Colonic mucosa (tissue), 4 donors: ENCODE measurements at regions not wholly inside any gene's neighbourhood (a gene's known extent, or its start where the extent isn't known, plus 50 kb on each side); places are given as distances from the start of the nearest gene placed in this dataset.

Experiments
- DNase-seq: peaks from one replicate; pipeline ENCODE4 v3.0.0-alpha.2; 2020
- H3K27ac ChIP-seq: fragments of 200-600 bp; one replicate; pipeline ENCODE4 v1.8.0; 2021
- H3K27me3 ChIP-seq: fragments of 200-600 bp; one replicate; pipeline ENCODE4 v1.8.0; 2021
- H3K36me3 ChIP-seq: fragments of 200-600 bp; one replicate; pipeline ENCODE4 v1.8.0; 2021
- H3K4me1 ChIP-seq: fragments of 200-600 bp; one replicate; pipeline ENCODE4 v1.8.0; 2021; ENCODE audit warnings: mild to moderate bottlenecking
- H3K4me3 ChIP-seq: fragments of 200-600 bp; one replicate; pipeline ENCODE4 v1.8.0; 2021
- H3K9ac ChIP-seq, 2 donors: one replicate each; pipeline ENCODE4 v1.7.0; 2013; ENCODE audit warnings: control low read depth in 2 of 2, low read depth in 2 of 2, low read length in 2 of 2
- H3K9me3 ChIP-seq: fragments of 200-600 bp; one replicate; pipeline ENCODE4 v1.8.0; 2021
- intact Hi-C: fragments of 100-400 bp; cut with DNase I; formaldehyde crosslinking; loops from one replicate; pipeline ENCODE4 v1.14.1; 2022
- TF ChIP-seq, protein P1 (sequence below): fragments of 200-600 bp; IDR thresholded peaks from one replicate; pipeline ENCODE4 v1.8.0; 2022; ENCODE audit warnings: antibody characterized with exemption, mild to moderate bottlenecking
- donor health status: healthy.
- donor health status: DM: no; HTN: no; CAD: no.
- donor health status: DM: no; HTN: no; CAD: no.

DNA sequence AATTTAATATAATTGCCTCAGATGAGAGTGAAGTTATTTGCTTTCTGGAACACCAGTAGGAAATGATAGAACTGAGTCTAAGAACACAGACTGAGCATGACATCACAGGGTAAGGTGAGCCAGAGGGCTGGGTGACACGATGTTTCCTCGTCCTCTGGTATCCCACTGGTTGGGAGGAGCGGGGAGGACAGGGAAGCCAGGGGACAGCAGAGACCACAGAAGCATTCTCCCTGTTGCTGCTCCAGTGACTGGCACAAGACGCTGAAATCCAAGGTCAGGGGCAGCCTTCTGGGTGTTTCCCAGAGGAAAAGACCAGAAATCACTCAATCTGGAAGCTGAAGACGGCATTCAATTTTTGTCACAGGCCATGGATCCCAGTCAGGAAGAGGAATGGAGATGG lies 363.4 kb upstream of the SOX11 start:
- TF ChIP-seq, protein P1, sequence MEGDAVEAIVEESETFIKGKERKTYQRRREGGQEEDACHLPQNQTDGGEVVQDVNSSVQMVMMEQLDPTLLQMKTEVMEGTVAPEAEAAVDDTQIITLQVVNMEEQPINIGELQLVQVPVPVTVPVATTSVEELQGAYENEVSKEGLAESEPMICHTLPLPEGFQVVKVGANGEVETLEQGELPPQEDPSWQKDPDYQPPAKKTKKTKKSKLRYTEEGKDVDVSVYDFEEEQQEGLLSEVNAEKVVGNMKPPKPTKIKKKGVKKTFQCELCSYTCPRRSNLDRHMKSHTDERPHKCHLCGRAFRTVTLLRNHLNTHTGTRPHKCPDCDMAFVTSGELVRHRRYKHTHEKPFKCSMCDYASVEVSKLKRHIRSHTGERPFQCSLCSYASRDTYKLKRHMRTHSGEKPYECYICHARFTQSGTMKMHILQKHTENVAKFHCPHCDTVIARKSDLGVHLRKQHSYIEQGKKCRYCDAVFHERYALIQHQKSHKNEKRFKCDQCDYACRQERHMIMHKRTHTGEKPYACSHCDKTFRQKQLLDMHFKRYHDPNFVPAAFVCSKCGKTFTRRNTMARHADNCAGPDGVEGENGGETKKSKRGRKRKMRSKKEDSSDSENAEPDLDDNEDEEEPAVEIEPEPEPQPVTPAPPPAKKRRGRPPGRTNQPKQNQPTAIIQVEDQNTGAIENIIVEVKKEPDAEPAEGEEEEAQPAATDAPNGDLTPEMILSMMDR: no peak
- no peaks in the 10 kb centered on the region for H3K9me3 ChIP-seq
- H3K4me1 ChIP-seq: no peaks in the 10 kb centered on the region
- H3K27me3 ChIP-seq: no peaks in the 10 kb centered on the region
- no peaks in the 10 kb centered on the region for H3K36me3 ChIP-seq
- no peak for DNase-seq
- no peak overlapping the region for H3K9ac ChIP-seq
- H3K27ac ChIP-seq: no peak overlapping the region
- intact Hi-C loops: no loop called here
- H3K4me3 ChIP-seq: no peak overlapping the region

DNA sequence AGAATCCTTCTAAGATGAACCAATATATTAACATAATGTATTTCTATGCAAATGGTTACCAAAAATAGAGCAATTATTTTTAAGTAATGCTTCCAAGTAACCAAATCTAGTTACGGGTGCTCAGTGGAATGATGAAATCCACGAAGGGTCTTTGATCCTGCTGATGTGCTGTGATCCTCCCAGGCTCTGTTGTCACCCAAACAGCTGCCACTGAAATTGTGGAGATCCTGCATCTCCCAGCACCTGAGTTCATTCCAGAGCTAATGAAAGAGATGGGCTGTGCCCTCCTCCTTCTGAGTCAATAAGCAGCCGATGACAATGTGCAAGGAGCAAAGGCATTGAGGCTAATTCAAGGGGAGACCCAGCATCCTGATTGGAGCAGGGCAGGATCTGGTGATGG lies 362.4 kb upstream of the SOX11 start:
- TF ChIP-seq, protein P1: no peak
- Histone ChIP-seq H3K27me3 (no peaks in the 10 kb centered on the region), H3K9ac (no peak overlapping the region), H3K27ac (no peak overlapping the region), H3K9me3 (no peaks in the 10 kb centered on the region), H3K36me3 (no peaks in the 10 kb centered on the region), H3K4me3 (no peak overlapping the region), H3K4me1 (no peaks in the 10 kb centered on the region)
- intact Hi-C loops: no loop called here
- no peak for DNase-seq

DNA sequence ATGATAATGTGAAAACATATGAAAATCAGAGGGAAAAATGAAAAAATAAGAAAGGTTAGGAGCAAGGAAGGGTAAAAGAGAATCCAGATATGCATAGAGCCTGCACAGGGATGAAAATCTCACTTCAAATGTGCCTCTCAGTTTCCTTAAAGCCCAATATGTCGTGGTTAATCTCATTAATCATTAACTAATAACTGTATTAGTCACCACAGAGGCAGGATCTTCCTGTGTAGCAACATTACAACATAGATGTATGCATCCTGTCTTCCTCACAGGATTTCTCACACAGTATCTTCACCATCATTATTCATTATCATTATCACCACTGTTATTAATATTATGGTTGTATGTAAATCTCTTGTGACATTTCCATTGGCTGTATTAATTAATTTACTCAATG lies 361.2 kb upstream of the SOX11 start:
- Histone ChIP-seq H3K27ac (no peak overlapping the region), H3K4me3 (no peak overlapping the region), H3K4me1 (no peaks in the 10 kb centered on the region), H3K27me3 (no peaks in the 10 kb centered on the region), H3K36me3 (no peaks in the 10 kb centered on the region), H3K9ac (no peak overlapping the region), H3K9me3 (no peaks in the 10 kb centered on the region)
- TF ChIP-seq, protein P1: no peak
- no peak for DNase-seq
- intact Hi-C loops: no loop called here

DNA sequence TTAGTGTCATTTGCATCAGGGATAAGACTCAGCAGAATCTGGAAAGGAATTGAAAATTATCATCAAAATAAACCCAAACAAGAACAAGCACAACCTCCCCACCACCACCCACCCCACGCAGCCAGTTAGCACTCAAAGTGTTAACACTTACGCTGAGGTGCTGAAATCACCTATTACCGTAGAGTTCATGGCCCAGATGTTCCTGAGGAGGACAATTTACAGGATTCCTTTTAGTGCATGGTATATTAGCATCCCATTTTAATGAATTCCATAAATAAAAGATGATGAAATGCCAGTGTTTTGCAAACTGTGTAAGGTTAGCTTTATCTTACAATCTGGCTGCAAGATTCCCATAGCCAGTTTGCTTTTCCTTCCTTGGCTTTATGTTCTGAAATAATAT lies 359.3 kb upstream of the SOX11 start:
- H3K27me3 ChIP-seq: no peaks in the 10 kb centered on the region
- DNase-seq: no peak
- intact Hi-C loops: no loop called here
- TF ChIP-seq, protein P1: no peak
- H3K36me3 ChIP-seq: no peaks in the 10 kb centered on the region
- no peak overlapping the region for H3K4me3 ChIP-seq
- no peak overlapping the region for H3K27ac ChIP-seq
- no peak overlapping the region for H3K9ac ChIP-seq
- no peaks in the 10 kb centered on the region for H3K4me1 ChIP-seq
- no peaks in the 10 kb centered on the region for H3K9me3 ChIP-seq

DNA sequence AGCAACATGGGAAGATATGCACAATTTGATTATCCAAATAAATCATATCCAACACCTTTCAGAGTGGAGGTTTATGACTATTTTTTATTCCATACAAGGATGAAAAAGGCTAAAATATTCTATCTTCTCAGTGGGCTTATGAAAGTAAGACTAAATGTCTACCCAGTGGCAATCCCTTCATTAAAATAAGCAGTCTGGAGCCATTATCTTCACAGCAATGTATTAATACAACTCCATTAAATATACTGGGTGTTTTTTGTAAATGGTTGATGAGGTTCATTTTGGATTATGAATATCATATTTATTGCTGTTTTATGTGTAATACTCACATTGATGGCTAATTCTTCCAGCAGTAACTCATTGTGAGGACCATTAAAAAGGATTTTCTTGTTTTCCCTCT lies 352.7 kb upstream of the SOX11 start:
- H3K27ac ChIP-seq: no peak overlapping the region
- TF ChIP-seq, protein P1: no peak
- no peak overlapping the region for H3K9ac ChIP-seq
- no peaks in the 10 kb centered on the region for H3K9me3 ChIP-seq
- H3K36me3 ChIP-seq: no peaks in the 10 kb centered on the region
- H3K4me1 ChIP-seq: no peaks in the 10 kb centered on the region
- no peaks in the 10 kb centered on the region for H3K27me3 ChIP-seq
- H3K4me3 ChIP-seq: no peak overlapping the region
- intact Hi-C loops: no loop called here
- no peak for DNase-seq

DNA sequence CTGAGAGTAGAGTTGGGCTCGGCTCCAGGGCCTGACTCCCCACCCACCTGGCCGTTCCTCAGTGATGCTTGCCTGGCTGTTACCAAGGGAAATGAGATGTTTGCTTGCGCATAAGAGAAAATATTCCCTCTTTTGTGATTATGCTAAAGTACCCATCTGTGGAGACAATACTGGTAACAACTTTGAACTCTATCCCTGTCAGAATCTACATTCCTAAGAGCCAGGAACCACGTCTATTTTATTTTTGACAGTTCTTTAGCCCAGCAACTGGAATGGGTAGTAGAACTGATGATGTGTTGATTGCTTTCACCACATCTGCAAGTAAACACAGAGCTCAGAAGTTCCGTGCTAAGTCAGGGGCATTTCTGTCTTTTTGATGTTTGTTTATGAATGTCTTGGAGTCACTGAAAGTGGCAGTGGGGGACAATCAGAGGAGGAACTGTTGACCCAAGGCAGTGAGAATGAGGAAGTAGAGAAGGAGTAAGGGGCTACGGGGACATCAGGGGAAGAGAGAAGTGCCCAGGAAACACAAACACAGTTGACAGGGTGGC lies 348.3 kb upstream of the SOX11 start:
- no peak for DNase-seq
- H3K9ac ChIP-seq: no peak overlapping the region
- intact Hi-C loops: no loop called here

More for the DNA sequence above, 348.3 kb upstream of the SOX11 start:
- Histone ChIP-seq H3K27ac (no peak overlapping the region), H3K27me3 (no peaks in the 10 kb centered on the region), H3K36me3 (no peaks in the 10 kb centered on the region), H3K4me1 (no peaks in the 10 kb centered on the region), H3K9me3 (no peaks in the 10 kb centered on the region), H3K4me3 (no peak overlapping the region)
- TF ChIP-seq, protein P1: no peak
